COLO668 (cell line): ENCODE measurements at regions not wholly inside any gene's neighbourhood (a gene's known extent, or its start where the extent isn't known, plus 50 kb on each side); places are given as distances from the start of the nearest gene placed in this dataset.
"Not testable (repeated sequence)": the region's sequence is repeated elsewhere in the genome, so short reads cannot be mapped to it uniquely, and the experiment has no call there.

Source experiments
- DNase-seq: peaks from one replicate; lab custom pipeline; 2025; ENCODE audit not compliant: unreplicated experiment; lab: John Stamatoyannopoulos, UW

DNA sequence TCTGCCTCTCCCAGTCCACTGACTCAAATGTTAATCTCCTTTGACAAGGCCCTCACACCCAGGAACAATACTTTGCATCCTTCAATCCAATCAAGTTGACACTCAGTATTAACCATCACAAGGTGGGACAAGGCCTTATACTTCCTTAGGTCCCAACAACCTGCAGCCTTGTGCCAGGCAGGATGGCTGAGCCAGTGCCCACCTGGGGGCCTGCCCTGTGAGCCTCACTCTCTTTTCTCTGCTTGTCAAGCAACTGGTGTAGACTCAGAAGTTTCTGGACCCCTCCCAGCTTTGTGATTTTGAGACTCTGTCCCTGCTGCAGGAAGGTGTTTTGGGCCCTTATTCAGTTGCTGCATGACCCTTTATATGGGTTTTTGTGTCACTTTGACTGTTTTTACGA lies 310.0 kb upstream of the C1orf174 start:
- DNase-seq, result no peak

- no peak for DNase-seq
These were observed 312.7 kb upstream of the C1orf174 start for GRCh38 chr1:4212796-4213195.

GRCh38 chr1:4213366-4213973 lies 313.4 kb upstream of the C1orf174 start:
- DNase-seq, result no peak

DNA sequence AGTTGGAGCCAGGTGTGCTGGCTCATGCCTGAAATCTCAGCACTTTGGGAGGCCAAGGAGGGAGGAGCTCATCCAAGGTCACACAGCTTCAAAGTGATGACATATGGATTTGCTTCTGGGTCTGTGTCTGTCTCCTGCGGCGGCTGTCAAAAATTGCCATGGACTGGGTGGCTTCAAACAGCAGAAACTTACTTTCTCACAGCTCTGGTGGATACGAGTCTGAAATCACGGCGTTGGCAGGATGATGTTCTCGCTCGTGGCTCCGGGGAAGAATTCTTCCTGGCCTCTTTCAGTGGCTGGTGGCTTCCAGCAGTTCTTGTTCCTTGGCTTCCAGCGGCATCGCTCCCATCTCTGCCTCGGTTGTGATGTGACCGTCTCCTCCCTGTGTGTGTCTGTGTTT lies 314.8 kb upstream of the C1orf174 start:
- no peak for DNase-seq

GRCh38 chr1:4215391-4215790 lies 315.3 kb upstream of the C1orf174 start:
- DNase-seq, result no peak

DNA sequence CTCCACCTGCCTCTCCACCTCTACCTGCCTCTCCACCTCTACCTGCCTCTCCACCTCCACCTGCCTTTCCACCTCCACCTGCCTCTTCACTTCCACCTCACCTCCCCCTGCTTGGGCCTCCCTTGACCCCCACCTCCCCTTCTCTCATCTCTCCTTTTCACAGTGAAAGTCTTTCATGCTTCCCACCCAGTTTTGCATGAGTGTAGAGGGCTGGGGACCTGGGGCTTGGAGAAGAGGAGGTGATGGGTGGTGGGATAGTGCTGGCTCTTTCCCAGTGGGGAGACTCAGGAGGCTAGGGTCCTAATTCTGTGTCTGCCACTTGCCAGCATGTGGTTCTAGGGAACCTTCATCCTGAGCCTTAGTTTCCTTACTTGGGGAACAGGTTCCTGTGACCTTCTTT lies 316.2 kb upstream of the C1orf174 start:
- DNase-seq, result no peak

GRCh38 chr1:4218619-4219018 lies 318.5 kb upstream of the C1orf174 start:
- no peak for DNase-seq

GRCh38 chr1:4219111-4219510 lies 319.0 kb upstream of the C1orf174 start:
- no peak for DNase-seq

DNA sequence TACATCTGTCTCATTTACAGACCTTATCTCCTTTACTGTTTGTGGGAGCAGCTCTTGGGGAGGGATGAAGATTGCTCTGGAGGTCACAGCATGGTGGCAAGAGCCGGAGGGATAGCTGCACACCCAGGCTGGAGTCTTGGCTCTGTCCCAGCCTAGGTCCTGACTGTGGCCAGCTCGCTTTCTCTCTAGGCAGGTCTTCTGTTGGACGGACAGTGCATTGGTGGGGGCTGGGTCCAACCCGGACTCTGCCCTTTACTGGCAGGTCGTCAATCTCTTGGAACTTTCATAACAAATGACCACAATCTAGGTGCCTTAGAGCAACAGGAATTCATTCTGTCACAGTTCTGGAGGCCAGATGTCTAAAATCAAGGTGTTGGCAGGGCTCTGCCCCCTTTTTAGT lies 319.8 kb upstream of the C1orf174 start:
- DNase-seq, result no peak

DNA sequence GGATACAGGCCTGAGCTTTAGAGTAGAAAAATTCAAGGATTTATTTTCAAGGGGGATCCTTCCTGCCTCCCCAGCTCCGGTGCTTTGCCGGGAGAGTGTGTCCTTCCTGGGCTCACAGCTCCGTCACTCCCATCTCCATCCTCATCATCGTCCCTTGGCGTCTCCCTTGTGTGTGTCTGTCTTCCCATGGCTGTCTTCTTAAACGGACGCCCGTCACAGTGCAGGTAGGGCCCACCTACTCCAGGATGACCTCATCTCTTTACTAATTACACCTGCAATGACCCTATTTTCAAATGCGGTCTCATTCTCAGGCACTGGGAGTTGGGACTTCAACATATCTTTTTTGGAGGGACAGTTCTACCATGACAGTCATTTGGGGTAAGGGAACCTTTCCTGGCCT lies 320.3 kb upstream of the C1orf174 start:
- no peak for DNase-seq

DNA sequence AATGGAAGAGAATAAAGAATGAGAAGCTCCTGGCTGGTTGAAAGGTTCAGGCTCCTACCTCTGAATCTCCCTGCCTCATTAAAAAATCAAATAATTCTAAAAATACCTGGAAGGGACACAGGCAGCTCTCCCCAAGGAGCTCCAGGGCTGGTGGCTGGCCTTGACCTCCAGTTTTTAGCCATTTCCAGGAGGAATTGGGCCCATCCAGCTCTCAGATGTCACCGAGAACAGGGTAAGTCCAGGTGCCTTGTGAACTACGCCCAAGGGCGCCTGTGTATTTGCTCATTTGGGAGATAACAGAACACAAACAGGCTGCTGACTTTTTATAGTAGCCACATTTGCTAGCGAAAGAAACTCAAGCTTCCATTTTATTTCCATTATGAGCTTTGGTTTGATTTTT lies 321.0 kb upstream of the C1orf174 start:
- DNase-seq, result no peak

GRCh38 chr1:4224684-4225467 lies 324.8 kb upstream of the C1orf174 start:
- no peak for DNase-seq

DNA sequence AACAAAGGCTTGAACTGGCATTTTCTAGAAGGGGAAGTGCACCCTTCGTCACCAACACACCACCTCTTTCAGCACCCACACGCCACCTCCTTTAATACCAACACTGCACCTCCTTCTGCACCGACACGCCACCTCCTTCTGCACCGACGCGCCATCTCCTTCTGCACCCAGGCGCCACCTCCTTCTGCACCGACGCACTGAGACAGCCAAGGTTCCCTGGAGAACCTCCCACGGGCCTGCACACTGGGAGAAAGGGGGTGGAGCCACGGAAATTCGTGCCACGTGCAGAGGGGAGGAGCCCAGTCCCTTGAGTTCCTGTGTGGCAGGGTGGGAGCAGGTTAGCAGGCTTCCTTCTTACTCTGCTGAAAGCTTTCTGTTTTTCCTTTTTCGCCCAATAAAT lies 327.9 kb upstream of the C1orf174 start:
- no peak for DNase-seq

- DNase-seq, result no peak
These were observed 353.9 kb upstream of the C1orf174 start for GRCh38 chr1:4253935-4254334.

GRCh38 chr1:4256351-4256750 lies 356.3 kb upstream of the C1orf174 start:
- no peak for DNase-seq

- not testable (repeated sequence) for DNase-seq
These were observed 358.2 kb upstream of the C1orf174 start for GRCh38 chr1:4258146-4258777.

- no peak for DNase-seq
These were observed 361.3 kb upstream of the C1orf174 start for GRCh38 chr1:4261327-4261726.

- DNase-seq, result no peak
These were observed 362.6 kb upstream of the C1orf174 start for GRCh38 chr1:4262665-4263064.

- DNase-seq, result no peak
These were observed 363.6 kb upstream of the C1orf174 start for GRCh38 chr1:4263699-4264098.

GRCh38 chr1:4265836-4266235 lies 365.8 kb upstream of the C1orf174 start:
- DNase-seq, result no peak

GRCh38 chr1:4267381-4268261 lies 367.5 kb upstream of the C1orf174 start:
- no peak for DNase-seq
